GM12873 (cell line): ENCODE measurements at regions not wholly inside any gene's neighbourhood (a gene's known extent, or its start where the extent isn't known, plus 50 kb on each side); places are given as distances from the start of the nearest gene placed in this dataset.

Source experiments
- CTCF ChIP-seq: IDR thresholded peaks from 2 replicates; pipeline ENCODE4 v1.5.1; 2012; ENCODE audit warnings: low read depth, mild to moderate bottlenecking, moderate library complexity, low read length, control low read depth; ENCODE audit not compliant: insufficient read depth; ENCODE audit errors: missing control alignments

DNA sequence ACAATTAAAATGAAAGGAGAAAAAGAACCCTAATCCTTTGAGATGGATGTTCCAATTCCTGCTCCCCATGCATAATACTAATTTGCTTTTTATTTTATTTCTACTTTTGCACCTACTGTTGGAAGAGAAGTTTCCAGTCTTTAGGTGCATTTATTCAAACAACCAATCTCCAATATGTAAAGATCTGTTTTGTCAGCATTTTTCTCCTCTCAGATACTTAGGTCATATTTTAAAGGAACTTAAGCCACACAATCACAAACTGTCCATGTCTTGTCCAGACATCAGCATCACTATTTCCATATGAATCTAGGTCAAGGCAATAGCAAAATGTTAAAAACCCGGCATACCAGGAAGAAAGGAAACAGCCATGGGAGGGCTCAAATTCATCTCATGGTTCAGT, 1023.2 kb downstream of the BCL11A start:
- TF ChIP-seq CTCF, result no peak

DNA sequence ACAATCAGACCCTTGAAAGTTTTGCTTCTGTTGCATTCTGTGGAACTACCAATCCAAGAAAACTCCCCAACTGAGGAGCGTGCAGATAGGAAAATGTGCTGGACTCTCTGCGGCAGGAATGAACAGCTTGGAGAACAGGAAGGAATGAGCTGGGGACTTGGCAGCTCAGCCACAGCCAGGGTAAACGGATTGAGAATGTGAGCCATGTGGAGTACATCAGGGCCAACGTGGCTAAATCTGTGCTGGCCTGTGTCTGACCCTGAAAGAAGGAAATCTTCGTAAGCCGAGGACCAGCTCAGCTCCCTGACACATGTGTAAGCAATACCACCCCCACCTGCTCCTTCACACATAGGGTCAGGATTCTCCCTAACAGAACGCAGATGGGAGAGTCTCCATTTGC, 1023.7 kb downstream of the BCL11A start:
- no peak for TF ChIP-seq CTCF

DNA sequence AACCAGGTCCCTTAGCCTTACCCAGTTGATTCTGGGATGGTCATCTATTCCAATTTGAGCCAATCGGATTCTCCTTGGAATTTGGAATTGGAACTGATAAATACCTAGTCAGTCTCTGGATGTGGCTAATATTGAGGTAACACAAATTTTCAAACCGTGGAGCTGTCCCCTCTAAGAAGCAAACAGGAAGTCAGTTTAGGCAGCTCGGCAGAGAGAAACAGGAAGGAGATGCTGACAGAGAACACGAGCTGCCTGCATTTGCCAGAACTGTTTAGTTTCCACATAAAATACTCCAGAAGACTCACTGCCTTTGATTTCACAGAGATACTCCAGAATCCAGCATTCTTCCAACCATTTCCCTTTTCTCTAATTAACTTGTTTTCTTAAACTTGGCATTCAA, 1024.9 kb downstream of the BCL11A start:
- no peak for TF ChIP-seq CTCF

GRCh38 chr2:59502981-59503380, 1050.5 kb downstream of the BCL11A start:
- no peak for TF ChIP-seq CTCF

- TF ChIP-seq CTCF, result no peak
Measured at GRCh38 chr2:59490994-59491393, 1062.5 kb downstream of the BCL11A start.

DNA sequence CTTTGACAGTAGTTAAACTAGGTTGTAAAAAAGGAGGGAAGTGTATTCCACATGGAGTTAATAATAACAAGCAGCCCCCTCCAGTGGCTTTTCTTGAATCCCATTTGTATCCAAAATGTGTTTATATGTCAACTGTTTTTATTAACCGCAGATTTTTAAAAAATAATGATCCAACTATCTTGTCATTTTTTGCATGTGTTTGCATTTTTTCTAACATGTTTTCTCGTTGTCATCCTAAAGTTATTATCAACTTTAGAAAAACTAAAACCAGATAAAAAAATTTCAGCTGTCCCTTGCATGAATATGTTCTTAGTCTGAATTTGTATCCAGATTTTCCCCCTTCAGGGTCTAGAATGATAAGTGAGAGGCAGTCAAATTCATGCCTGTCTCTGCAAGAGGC, 1063.3 kb downstream of the BCL11A start:
- no peak for TF ChIP-seq CTCF

GRCh38 chr2:59484673-59485072, 1068.8 kb downstream of the BCL11A start:
- TF ChIP-seq CTCF, result no peak

DNA sequence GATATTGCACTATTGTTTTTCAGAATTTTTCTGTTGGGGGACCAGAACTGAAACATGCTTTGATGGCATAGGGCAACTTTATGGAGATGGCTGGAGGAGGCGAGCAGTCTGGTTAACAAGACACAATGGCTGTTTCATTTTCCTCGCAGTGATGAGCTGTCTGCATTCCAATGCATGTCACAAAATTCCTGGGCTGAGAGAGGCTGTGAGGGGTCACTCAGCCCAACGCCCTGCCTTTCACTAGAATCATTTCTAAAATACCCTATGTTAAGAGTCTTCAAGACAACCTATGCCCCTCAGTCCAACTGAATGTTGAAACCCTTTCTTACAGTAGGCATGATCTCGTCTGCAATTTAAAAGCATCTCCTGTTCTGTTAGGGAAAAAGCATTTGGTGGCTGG, 1090.0 kb downstream of the BCL11A start:
- TF ChIP-seq CTCF, result no peak
